ENCODE measurements at regions not wholly inside any gene's neighbourhood (a gene's known extent, or its start where the extent isn't known, plus 50 kb on each side); places are given as distances from the start of the nearest gene placed in this dataset.

DNA sequence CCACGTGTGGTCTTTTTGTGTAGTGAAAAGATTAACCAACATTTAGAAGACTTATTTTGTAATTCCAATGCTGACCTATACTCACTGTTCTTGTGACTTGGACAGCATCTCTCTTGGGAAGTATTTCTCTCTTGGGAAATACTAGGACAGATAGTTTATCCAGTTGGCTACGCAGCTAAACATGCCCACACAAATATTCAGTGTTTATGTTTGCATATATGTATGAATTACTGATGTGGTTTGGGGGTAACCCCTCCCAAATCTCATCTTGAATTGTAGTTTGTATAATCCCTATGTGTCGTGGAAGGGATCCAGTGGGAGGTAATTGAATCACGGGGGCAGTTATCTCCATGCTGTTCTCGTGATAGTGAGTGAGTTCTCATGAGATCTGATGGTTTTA is 2062.3 kb upstream of the CELF4 start:
- Histone ChIP-seq H3F3A (replicated peaks; ENCODE audit: low read depth) (no peaks in the 10 kb centered on the region), H3K36me3 (ENCODE audit: insufficient read depth) (no peaks in the 10 kb centered on the region), H3K27me3 (ENCODE audit: insufficient read depth) (no peaks in the 10 kb centered on the region), H3K27ac (ENCODE audit: low read depth) (no peak overlapping the region), H3K4me3 (no peak overlapping the region), H3K79me2 (replicated peaks; ENCODE audit: insufficient read depth) (no peaks in the 10 kb centered on the region), H3K4me2 (0 out of 2 replicates have a peak overlapping the region, but pooled peaks have one; percentile 24), H4K20me1 (replicated peaks; ENCODE audit: insufficient read depth) (no peaks in the 10 kb centered on the region), H3K9me2 (ENCODE audit: insufficient read depth) (no peaks in the 10 kb centered on the region), H2AFZ (no peak overlapping the region), H3K4me1 (ENCODE audit: insufficient read depth) (peaks cover 34% of the 10 kb centered on the region)
- DNase-seq (ENCODE audit: low spot score) (no peak), ATAC-seq (no peak)
- no peaks in the 10 kb centered on the region for H3K36me3 Mint-ChIP-seq (ENCODE audit: low read depth)
- peak overlapping the region; percentile 29; the same call in 1 of the 2 replicates for H3K27ac Mint-ChIP-seq
- H3K27me3 Mint-ChIP-seq (ENCODE audit: insufficient read depth, low read depth, poor library complexity), result peaks cover 4% of the 10 kb centered on the region
- H3K4me1 Mint-ChIP-seq, result peaks cover 44% of the 10 kb centered on the region
- TF ChIP-seq JUNB (IDR thresholded peaks at IDR 0.05; ENCODE audit: unreplicated experiment) (no peak), NANOG (IDR thresholded peaks at IDR 0.05; ENCODE audit: borderline replicate concordance) (no peak), EZH2 (IDR thresholded peaks at IDR 0.05; ENCODE audit: low read depth, unreplicated experiment) (no peak), STAT1 (IDR thresholded peaks at IDR 0.05; ENCODE audit: unreplicated experiment) (no peak)
- TF ChIP-seq, protein P1, sequence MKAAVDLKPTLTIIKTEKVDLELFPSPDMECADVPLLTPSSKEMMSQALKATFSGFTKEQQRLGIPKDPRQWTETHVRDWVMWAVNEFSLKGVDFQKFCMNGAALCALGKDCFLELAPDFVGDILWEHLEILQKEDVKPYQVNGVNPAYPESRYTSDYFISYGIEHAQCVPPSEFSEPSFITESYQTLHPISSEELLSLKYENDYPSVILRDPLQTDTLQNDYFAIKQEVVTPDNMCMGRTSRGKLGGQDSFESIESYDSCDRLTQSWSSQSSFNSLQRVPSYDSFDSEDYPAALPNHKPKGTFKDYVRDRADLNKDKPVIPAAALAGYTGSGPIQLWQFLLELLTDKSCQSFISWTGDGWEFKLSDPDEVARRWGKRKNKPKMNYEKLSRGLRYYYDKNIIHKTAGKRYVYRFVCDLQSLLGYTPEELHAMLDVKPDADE (IDR thresholded peaks at IDR 0.05), result no peak
- no peaks in the 10 kb centered on the region for H3K9me3 Mint-ChIP-seq
- no peak overlapping the region for H3K4me3 Mint-ChIP-seq

DNA sequence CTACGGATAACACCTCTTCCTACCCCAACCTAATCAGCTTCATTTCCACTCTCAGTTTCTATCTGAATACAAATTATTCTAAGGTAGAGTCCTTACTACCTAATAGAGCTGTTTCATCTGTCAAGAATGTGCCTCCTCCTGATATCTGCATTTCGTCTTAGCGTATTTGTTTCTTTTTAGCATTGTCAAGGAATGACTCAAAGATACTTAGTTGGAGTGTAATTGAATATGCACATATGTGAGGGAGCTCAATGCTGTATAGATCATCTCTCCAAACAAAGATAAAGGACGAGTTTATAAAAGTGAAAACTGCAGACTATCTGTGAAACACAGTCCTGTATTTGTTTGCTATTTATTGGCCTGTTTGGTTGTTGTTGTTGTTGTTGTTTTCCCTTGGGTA is 2059.4 kb upstream of the CELF4 start:
- TF ChIP-seq EZH2 (IDR thresholded peaks at IDR 0.05; ENCODE audit: low read depth, unreplicated experiment), result no peak
- TF ChIP-seq, protein P2, sequence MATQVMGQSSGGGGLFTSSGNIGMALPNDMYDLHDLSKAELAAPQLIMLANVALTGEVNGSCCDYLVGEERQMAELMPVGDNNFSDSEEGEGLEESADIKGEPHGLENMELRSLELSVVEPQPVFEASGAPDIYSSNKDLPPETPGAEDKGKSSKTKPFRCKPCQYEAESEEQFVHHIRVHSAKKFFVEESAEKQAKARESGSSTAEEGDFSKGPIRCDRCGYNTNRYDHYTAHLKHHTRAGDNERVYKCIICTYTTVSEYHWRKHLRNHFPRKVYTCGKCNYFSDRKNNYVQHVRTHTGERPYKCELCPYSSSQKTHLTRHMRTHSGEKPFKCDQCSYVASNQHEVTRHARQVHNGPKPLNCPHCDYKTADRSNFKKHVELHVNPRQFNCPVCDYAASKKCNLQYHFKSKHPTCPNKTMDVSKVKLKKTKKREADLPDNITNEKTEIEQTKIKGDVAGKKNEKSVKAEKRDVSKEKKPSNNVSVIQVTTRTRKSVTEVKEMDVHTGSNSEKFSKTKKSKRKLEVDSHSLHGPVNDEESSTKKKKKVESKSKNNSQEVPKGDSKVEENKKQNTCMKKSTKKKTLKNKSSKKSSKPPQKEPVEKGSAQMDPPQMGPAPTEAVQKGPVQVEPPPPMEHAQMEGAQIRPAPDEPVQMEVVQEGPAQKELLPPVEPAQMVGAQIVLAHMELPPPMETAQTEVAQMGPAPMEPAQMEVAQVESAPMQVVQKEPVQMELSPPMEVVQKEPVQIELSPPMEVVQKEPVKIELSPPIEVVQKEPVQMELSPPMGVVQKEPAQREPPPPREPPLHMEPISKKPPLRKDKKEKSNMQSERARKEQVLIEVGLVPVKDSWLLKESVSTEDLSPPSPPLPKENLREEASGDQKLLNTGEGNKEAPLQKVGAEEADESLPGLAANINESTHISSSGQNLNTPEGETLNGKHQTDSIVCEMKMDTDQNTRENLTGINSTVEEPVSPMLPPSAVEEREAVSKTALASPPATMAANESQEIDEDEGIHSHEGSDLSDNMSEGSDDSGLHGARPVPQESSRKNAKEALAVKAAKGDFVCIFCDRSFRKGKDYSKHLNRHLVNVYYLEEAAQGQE (IDR thresholded peaks at IDR 0.05; ENCODE audit: unreplicated experiment), result no peak
- TF ChIP-seq, protein P3, sequence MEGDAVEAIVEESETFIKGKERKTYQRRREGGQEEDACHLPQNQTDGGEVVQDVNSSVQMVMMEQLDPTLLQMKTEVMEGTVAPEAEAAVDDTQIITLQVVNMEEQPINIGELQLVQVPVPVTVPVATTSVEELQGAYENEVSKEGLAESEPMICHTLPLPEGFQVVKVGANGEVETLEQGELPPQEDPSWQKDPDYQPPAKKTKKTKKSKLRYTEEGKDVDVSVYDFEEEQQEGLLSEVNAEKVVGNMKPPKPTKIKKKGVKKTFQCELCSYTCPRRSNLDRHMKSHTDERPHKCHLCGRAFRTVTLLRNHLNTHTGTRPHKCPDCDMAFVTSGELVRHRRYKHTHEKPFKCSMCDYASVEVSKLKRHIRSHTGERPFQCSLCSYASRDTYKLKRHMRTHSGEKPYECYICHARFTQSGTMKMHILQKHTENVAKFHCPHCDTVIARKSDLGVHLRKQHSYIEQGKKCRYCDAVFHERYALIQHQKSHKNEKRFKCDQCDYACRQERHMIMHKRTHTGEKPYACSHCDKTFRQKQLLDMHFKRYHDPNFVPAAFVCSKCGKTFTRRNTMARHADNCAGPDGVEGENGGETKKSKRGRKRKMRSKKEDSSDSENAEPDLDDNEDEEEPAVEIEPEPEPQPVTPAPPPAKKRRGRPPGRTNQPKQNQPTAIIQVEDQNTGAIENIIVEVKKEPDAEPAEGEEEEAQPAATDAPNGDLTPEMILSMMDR (conservative IDR thresholded peaks at IDR 0.05; ENCODE audit: low read depth in 2 of 2), result no peak
- TF ChIP-seq ZNF331 (CRISPR knock-in tag; IDR thresholded peaks at IDR 0.05; ENCODE audit: low read depth), result no peak
- no peak for TF ChIP-seq CREB1 (CRISPR knock-in tag; IDR thresholded peaks at IDR 0.05; ENCODE audit: low read depth)
- Mint-ChIP-seq H3K27me3 (ENCODE audit: insufficient read depth, low read depth, poor library complexity) (peaks cover 4% of the 10 kb centered on the region), H3K9me3 (no peaks in the 10 kb centered on the region), H3K4me1 (peaks cover 33% of the 10 kb centered on the region), H3K27ac (peak overlapping the region; percentile 17; the same call in 1 of the 2 replicates), H3K4me3 (no peak overlapping the region), H3K36me3 (ENCODE audit: low read depth) (no peaks in the 10 kb centered on the region)
- H2AFZ ChIP-seq, result no peak overlapping the region
- no peaks in the 10 kb centered on the region for H3K79me2 ChIP-seq (replicated peaks; ENCODE audit: insufficient read depth)
- H3K4me2 ChIP-seq, result no peak overlapping the region
- no peaks in the 10 kb centered on the region for H4K20me1 ChIP-seq (replicated peaks; ENCODE audit: insufficient read depth)
- DNase-seq (ENCODE audit: low spot score), result peak; percentile 42
- no peaks in the 10 kb centered on the region for H3F3A ChIP-seq (replicated peaks; ENCODE audit: low read depth)
- no peaks in the 10 kb centered on the region for H3K9me2 ChIP-seq (ENCODE audit: insufficient read depth)
- no peaks in the 10 kb centered on the region for H3K27me3 ChIP-seq (ENCODE audit: insufficient read depth)
- H3K4me1 ChIP-seq (ENCODE audit: insufficient read depth), result peaks cover 29% of the 10 kb centered on the region
- no peak overlapping the region for H3K4me3 ChIP-seq
- ATAC-seq, result no peak
- no peaks in the 10 kb centered on the region for H3K36me3 ChIP-seq (ENCODE audit: insufficient read depth)
- no peak overlapping the region; the same call in 1 of the 2 replicates for H3K27ac ChIP-seq (ENCODE audit: low read depth)

All from GM23338 (cell line).